Astrocyte (in vitro differentiated cells and primary cell): ENCODE measurements at regions not wholly inside any gene's neighbourhood (a gene's known extent, or its start where the extent isn't known, plus 50 kb on each side); places are given as distances from the start of the nearest gene placed in this dataset.

Experiments used
- CTCF ChIP-seq: IDR thresholded peaks from 2 replicates; pipeline ENCODE4 v1.5.1; 2011; ENCODE audit warnings: low read depth, mild to moderate bottlenecking, inconsistent platforms, low read length, moderate library complexity; ENCODE audit not compliant: insufficient read depth
- EZH2 ChIP-seq: IDR thresholded peaks from 2 replicates; pipeline ENCODE4 v1.6.1; 2012; ENCODE audit warnings: mild to moderate bottlenecking, low read length, inconsistent platforms; ENCODE audit not compliant: insufficient read depth

- no peak for TF ChIP-seq EZH2
- no peak for TF ChIP-seq CTCF
These were observed 187.5 kb upstream of the DTNA start for GRCh38 chr18:34522603-34523002.
